ENCODE measurements at regions not wholly inside any gene's neighbourhood (a gene's known extent, or its start where the extent isn't known, plus 50 kb on each side); places are given as distances from the start of the nearest gene placed in this dataset.

DNA sequence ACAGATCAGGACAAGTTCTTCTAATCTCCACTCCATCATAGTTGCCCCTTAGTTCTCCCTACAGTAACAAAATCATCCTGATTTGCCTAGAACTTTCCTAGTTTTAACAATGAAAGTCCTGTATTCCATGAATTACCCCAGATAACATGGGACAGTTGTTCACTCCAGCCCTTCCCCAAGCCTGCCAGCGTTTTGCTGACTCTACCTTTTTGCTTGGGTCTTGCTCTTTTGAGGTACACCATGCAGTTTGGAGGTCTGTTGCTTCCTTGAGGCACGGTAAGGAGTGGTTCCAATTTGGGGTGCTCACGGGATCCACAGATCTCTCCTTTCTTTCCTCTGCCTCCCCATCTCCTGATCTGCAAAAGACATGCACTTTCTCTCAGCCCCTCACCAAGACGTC, 61.6 kb upstream of the DYRK2 start:
- TF ChIP-seq, protein P1, sequence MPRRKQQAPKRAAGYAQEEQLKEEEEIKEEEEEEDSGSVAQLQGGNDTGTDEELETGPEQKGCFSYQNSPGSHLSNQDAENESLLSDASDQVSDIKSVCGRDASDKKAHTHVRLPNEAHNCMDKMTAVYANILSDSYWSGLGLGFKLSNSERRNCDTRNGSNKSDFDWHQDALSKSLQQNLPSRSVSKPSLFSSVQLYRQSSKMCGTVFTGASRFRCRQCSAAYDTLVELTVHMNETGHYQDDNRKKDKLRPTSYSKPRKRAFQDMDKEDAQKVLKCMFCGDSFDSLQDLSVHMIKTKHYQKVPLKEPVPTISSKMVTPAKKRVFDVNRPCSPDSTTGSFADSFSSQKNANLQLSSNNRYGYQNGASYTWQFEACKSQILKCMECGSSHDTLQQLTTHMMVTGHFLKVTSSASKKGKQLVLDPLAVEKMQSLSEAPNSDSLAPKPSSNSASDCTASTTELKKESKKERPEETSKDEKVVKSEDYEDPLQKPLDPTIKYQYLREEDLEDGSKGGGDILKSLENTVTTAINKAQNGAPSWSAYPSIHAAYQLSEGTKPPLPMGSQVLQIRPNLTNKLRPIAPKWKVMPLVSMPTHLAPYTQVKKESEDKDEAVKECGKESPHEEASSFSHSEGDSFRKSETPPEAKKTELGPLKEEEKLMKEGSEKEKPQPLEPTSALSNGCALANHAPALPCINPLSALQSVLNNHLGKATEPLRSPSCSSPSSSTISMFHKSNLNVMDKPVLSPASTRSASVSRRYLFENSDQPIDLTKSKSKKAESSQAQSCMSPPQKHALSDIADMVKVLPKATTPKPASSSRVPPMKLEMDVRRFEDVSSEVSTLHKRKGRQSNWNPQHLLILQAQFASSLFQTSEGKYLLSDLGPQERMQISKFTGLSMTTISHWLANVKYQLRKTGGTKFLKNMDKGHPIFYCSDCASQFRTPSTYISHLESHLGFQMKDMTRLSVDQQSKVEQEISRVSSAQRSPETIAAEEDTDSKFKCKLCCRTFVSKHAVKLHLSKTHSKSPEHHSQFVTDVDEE (CRISPR knock-in tag; IDR thresholded peaks at IDR 0.05), result no peak
- TF ChIP-seq ZFP30 (CRISPR knock-in tag; IDR thresholded peaks at IDR 0.05), result no peak
- TF ChIP-seq, protein P2, sequence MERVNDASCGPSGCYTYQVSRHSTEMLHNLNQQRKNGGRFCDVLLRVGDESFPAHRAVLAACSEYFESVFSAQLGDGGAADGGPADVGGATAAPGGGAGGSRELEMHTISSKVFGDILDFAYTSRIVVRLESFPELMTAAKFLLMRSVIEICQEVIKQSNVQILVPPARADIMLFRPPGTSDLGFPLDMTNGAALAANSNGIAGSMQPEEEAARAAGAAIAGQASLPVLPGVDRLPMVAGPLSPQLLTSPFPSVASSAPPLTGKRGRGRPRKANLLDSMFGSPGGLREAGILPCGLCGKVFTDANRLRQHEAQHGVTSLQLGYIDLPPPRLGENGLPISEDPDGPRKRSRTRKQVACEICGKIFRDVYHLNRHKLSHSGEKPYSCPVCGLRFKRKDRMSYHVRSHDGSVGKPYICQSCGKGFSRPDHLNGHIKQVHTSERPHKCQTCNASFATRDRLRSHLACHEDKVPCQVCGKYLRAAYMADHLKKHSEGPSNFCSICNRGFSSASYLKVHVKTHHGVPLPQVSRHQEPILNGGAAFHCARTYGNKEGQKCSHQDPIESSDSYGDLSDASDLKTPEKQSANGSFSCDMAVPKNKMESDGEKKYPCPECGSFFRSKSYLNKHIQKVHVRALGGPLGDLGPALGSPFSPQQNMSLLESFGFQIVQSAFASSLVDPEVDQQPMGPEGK (CRISPR knock-in tag; IDR thresholded peaks at IDR 0.05; ENCODE audit: borderline replicate concordance), result no peak
- TF ChIP-seq SNAI2 (CRISPR knock-in tag; IDR thresholded peaks at IDR 0.05), result no peak
- TF ChIP-seq TCF4 (CRISPR knock-in tag; IDR thresholded peaks at IDR 0.05; ENCODE audit: borderline replicate concordance), result no peak
- TF ChIP-seq, protein P3, sequence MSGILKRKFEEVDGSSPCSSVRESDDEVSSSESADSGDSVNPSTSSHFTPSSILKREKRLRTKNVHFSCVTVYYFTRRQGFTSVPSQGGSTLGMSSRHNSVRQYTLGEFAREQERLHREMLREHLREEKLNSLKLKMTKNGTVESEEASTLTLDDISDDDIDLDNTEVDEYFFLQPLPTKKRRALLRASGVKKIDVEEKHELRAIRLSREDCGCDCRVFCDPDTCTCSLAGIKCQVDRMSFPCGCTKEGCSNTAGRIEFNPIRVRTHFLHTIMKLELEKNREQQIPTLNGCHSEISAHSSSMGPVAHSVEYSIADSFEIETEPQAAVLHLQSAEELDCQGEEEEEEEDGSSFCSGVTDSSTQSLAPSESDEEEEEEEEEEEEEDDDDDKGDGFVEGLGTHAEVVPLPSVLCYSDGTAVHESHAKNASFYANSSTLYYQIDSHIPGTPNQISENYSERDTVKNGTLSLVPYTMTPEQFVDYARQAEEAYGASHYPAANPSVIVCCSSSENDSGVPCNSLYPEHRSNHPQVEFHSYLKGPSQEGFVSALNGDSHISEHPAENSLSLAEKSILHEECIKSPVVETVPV (CRISPR knock-in tag; IDR thresholded peaks at IDR 0.05), result no peak
- TF ChIP-seq ZNF565 (CRISPR knock-in tag; conservative IDR thresholded peaks at IDR 0.05; ENCODE audit: low read depth), result no peak
- no peak for TF ChIP-seq ARNTL (CRISPR knock-in tag; IDR thresholded peaks at IDR 0.05; ENCODE audit: borderline replicate concordance, low read depth)
- TF ChIP-seq, protein P4, sequence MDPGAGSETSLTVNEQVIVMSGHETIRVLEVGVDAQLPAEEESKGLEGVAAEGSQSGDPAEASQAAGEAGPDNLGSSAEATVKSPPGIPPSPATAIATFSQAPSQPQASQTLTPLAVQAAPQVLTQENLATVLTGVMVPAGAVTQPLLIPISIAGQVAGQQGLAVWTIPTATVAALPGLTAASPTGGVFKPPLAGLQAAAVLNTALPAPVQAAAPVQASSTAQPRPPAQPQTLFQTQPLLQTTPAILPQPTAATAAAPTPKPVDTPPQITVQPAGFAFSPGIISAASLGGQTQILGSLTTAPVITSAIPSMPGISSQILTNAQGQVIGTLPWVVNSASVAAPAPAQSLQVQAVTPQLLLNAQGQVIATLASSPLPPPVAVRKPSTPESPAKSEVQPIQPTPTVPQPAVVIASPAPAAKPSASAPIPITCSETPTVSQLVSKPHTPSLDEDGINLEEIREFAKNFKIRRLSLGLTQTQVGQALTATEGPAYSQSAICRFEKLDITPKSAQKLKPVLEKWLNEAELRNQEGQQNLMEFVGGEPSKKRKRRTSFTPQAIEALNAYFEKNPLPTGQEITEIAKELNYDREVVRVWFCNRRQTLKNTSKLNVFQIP (CRISPR knock-in tag; IDR thresholded peaks at IDR 0.05; ENCODE audit: borderline replicate concordance, low read depth), result no peak

Measured in SK-N-SH treated with all-trans-retinoic acid at 6 μM for 48 hours (cell line).